HepG2 (cell line): ENCODE measurements at regions not wholly inside any gene's neighbourhood (a gene's known extent, or its start where the extent isn't known, plus 50 kb on each side); places are given as distances from the start of the nearest gene placed in this dataset.

Experiments used
- CREB1 ChIP-seq, 2 experiments: fragments of 450-650 bp in 1 of 2; IDR thresholded peaks; 2 replicates each; pipeline ENCODE4 v1.6.1; 2016 to 2017; ENCODE audit warnings: control low read depth in 1 of 2, mild to moderate bottlenecking in 1 of 2, missing compliant biosample characterization in 1 of 2, missing genetic modification characterization in 1 of 2
- ISL2 ChIP-seq: sonication (generic); formaldehyde crosslinking; IDR thresholded peaks from 2 replicates; pipeline ENCODE4 v1.5.0; 2020; ENCODE audit warnings: missing genetic modification reagents
- PLRG1 ChIP-seq: fragments of 450-650 bp; conservative IDR thresholded peaks from 2 replicates; pipeline ENCODE4 v1.6.1; 2016
- POLR2A ChIP-seq, 2 experiments: IDR thresholded peaks; 2 replicates each; pipeline ENCODE4 v1.6.1; 2011; ENCODE audit warnings: low read depth in 2 of 2, low read length in 2 of 2, mild to moderate bottlenecking in 1 of 2, moderate library complexity in 1 of 2; ENCODE audit not compliant: insufficient read depth in 1 of 2
- SAP130 ChIP-seq: IDR thresholded peaks from 2 replicates; pipeline ENCODE4 v1.6.1; 2016; ENCODE audit warnings: low read depth
- SETDB1 ChIP-seq: sonication (generic); formaldehyde crosslinking; IDR thresholded peaks from 2 replicates; pipeline ENCODE4 v1.5.1; 2020; ENCODE audit warnings: missing genetic modification reagents, mild to moderate bottlenecking, borderline replicate concordance
- SIX1 ChIP-seq: sonication (generic); formaldehyde crosslinking; IDR thresholded peaks from 2 replicates; pipeline ENCODE4 v1.4.0; 2020; ENCODE audit warnings: missing genetic modification reagents, borderline replicate concordance
- SRSF1 ChIP-seq: fragments of 200-400 bp; formaldehyde crosslinking; optimal IDR thresholded peaks from 2 replicates; pipeline ENCODE3; 2017; ENCODE audit warnings: mild to moderate bottlenecking, low read depth, low read length, moderate library complexity
- STAG1 ChIP-seq: sonication (generic); formaldehyde crosslinking; IDR thresholded peaks from 2 replicates; pipeline ENCODE4 v1.4.0; 2020; ENCODE audit warnings: missing genetic modification reagents
- XRCC5 ChIP-seq: fragments of 200-400 bp; formaldehyde crosslinking; optimal IDR thresholded peaks from 2 replicates; pipeline ENCODE3; 2017; ENCODE audit warnings: mild to moderate bottlenecking, low read length
- ZFP36 ChIP-seq: fragments of 150-350 bp; IDR thresholded peaks from 2 replicates; pipeline ENCODE4 v1.6.1; 2018; ENCODE audit warnings: borderline replicate concordance, low read length, low read depth; ENCODE audit not compliant: partially characterized antibody
- ZNF136 ChIP-seq: sonication (generic); formaldehyde crosslinking; IDR thresholded peaks from 2 replicates; pipeline ENCODE4 v1.8.1; 2022; ENCODE audit warnings: low read depth, mild to moderate bottlenecking, moderate library complexity, missing genetic modification reagents
- ZNF318 ChIP-seq: sonication (generic); formaldehyde crosslinking; IDR thresholded peaks from 2 replicates; pipeline ENCODE4 v1.4.0; 2020; ENCODE audit warnings: mild to moderate bottlenecking, missing genetic modification reagents
- ZNF331 ChIP-seq: sonication (generic); formaldehyde crosslinking; IDR thresholded peaks from 2 replicates; pipeline ENCODE4 v1.4.0; 2020; ENCODE audit warnings: missing genetic modification reagents
- ZNF614 ChIP-seq: IDR thresholded peaks from 2 replicates; pipeline ENCODE4 v1.6.1; 2018; ENCODE audit warnings: missing biosample characterization, missing genetic modification reagents, inconsistent platforms, borderline replicate concordance
- ZNF660 ChIP-seq: sonication (generic); formaldehyde crosslinking; IDR thresholded peaks from 2 replicates; pipeline ENCODE4 v1.5.1; 2020; ENCODE audit warnings: mild to moderate bottlenecking, low read depth, missing genetic modification reagents, borderline replicate concordance
- ZNF749 ChIP-seq: sonication (generic); formaldehyde crosslinking; IDR thresholded peaks from 2 replicates; pipeline ENCODE4 v1.8.0; 2022; ENCODE audit warnings: mild to moderate bottlenecking, missing genetic modification reagents, moderate library complexity, borderline replicate concordance
- TF ChIP-seq, protein P1 (sequence below): sonication (generic); formaldehyde crosslinking; IDR thresholded peaks from 2 replicates; pipeline ENCODE4 v1.5.0; 2020; ENCODE audit warnings: missing genetic modification reagents, mild to moderate bottlenecking, borderline replicate concordance
- TF ChIP-seq, protein P2 (sequence below): IDR thresholded peaks from 2 replicates; pipeline ENCODE4 v1.6.1; 2016; ENCODE audit warnings: low read depth, control low read depth
- TF ChIP-seq, protein P3 (sequence below), 2 experiments: fragments of 450-650 bp in 1 of 2; sonication (generic) in 1 of 2; formaldehyde crosslinking; IDR thresholded peaks; 2 replicates each; pipeline versions ENCODE4 v1.5.0 to v1.8.0; 2020 to 2022; ENCODE audit warnings: mild to moderate bottlenecking in 1 of 2, missing genetic modification reagents in 1 of 2

GRCh38 chr4:170259631-170260153 is 169.9 kb upstream of the AADAT start (continued):
- TF ChIP-seq CREB1 (IDR thresholded peaks at IDR 0.05): no peak
- TF ChIP-seq CREB1 (CRISPR knock-in tag; IDR thresholded peaks at IDR 0.05): 0 out of 2 replicates have a peak, but pooled peaks have one; percentile 17
- TF ChIP-seq, protein P1, sequence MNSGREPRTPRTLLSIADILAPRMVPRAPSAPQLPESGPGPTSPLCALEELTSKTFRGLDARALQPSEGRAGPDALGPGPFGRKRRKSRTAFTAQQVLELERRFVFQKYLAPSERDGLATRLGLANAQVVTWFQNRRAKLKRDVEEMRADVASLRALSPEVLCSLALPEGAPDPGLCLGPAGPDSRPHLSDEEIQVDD: no peak
- no peak for TF ChIP-seq POLR2A (IDR thresholded peaks at IDR 0.05; ENCODE audit: insufficient read depth in 1 of 2, low read depth in 2 of 2, low read length in 2 of 2)
- TF ChIP-seq ZNF749: no peak
- TF ChIP-seq, protein P2, sequence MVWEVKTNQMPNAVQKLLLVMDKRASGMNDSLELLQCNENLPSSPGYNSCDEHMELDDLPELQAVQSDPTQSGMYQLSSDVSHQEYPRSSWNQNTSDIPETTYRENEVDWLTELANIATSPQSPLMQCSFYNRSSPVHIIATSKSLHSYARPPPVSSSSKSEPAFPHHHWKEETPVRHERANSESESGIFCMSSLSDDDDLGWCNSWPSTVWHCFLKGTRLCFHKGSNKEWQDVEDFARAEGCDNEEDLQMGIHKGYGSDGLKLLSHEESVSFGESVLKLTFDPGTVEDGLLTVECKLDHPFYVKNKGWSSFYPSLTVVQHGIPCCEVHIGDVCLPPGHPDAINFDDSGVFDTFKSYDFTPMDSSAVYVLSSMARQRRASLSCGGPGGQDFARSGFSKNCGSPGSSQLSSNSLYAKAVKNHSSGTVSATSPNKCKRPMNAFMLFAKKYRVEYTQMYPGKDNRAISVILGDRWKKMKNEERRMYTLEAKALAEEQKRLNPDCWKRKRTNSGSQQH: no peak
- peak; percentile 87 for TF ChIP-seq XRCC5
- TF ChIP-seq PLRG1: no peak
- TF ChIP-seq SRSF1: no peak
- 0 out of 2 replicates have a peak, but pooled peaks have one; percentile 21 for TF ChIP-seq SAP130
- no peak; the same call in 1 of the 2 replicates for TF ChIP-seq ZNF331 (CRISPR knock-in tag)
- TF ChIP-seq ZFP36: no peak
- no peak for TF ChIP-seq ISL2
- peak; percentile 90 for TF ChIP-seq STAG1 (CRISPR knock-in tag)
- TF ChIP-seq ZNF614: 0 out of 2 replicates have a peak, but pooled peaks have one; percentile 25
- no peak for TF ChIP-seq ZNF136 (CRISPR knock-in tag)
- no peak for TF ChIP-seq ZNF660 (CRISPR knock-in tag)
- TF ChIP-seq ZNF318 (CRISPR knock-in tag): no peak
- no peak for TF ChIP-seq SETDB1 (CRISPR knock-in tag)
- no peak for TF ChIP-seq SIX1 (CRISPR knock-in tag)
- TF ChIP-seq, protein P3, sequence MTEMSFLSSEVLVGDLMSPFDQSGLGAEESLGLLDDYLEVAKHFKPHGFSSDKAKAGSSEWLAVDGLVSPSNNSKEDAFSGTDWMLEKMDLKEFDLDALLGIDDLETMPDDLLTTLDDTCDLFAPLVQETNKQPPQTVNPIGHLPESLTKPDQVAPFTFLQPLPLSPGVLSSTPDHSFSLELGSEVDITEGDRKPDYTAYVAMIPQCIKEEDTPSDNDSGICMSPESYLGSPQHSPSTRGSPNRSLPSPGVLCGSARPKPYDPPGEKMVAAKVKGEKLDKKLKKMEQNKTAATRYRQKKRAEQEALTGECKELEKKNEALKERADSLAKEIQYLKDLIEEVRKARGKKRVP (CRISPR knock-in tag; IDR thresholded peaks at IDR 0.05): no peak
